Smooth muscle cell (in vitro differentiated cells): ENCODE measurements at regions not wholly inside any gene's neighbourhood (a gene's known extent, or its start where the extent isn't known, plus 50 kb on each side); places are given as distances from the start of the nearest gene placed in this dataset.
A peak's percentile ranks its signal among the peaks of the same experiment; 100 is the strongest.

ENCODE experiments used
- DNase-seq: peaks from one replicate; lab custom pipeline; 2025; ENCODE audit not compliant: unreplicated experiment; lab: John Stamatoyannopoulos, UW
- H2AFZ ChIP-seq: fragments of 200-600 bp; sonication (generic); 2 replicates; pipeline ENCODE4 v1.6.0; 2016; ENCODE audit warnings: antibody characterized with exemption, low read depth, mild to moderate bottlenecking
- H3F3A ChIP-seq: fragments of 200-600 bp; sonication (generic); 2 replicates; pipeline ENCODE4 v1.6.0; 2017; ENCODE audit warnings: antibody characterized with exemption, low read depth
- H3K27ac ChIP-seq: fragments of 200-600 bp; sonication (generic); 2 replicates; pipeline ENCODE4 v1.5.1; 2016; ENCODE audit warnings: low read depth, mild to moderate bottlenecking
- H3K27me3 ChIP-seq: fragments of 200-600 bp; sonication (generic); 2 replicates; pipeline ENCODE4 v1.6.1; 2016; ENCODE audit warnings: low read depth, mild to moderate bottlenecking
- H3K36me3 ChIP-seq: fragments of 200-600 bp; sonication (generic); 2 replicates; pipeline ENCODE4 v1.5.1; 2016; ENCODE audit warnings: low read depth
- H3K4me1 ChIP-seq: fragments of 200-600 bp; sonication (generic); 2 replicates; pipeline ENCODE4 v1.5.1; 2016; ENCODE audit warnings: low read depth
- H3K4me2 ChIP-seq: fragments of 200-600 bp; sonication (generic); 2 replicates; pipeline ENCODE4 v1.6.0; 2016; ENCODE audit warnings: mild to moderate bottlenecking
- H3K4me3 ChIP-seq: fragments of 200-600 bp; sonication (generic); 2 replicates; pipeline ENCODE4 v1.5.1; 2016; ENCODE audit warnings: mild to moderate bottlenecking
- H3K79me2 ChIP-seq: fragments of 200-600 bp; sonication (generic); 2 replicates; pipeline ENCODE4 v1.6.0; 2016; ENCODE audit warnings: low read depth, mild to moderate bottlenecking
- H3K9ac ChIP-seq: fragments of 200-600 bp; sonication (generic); 2 replicates; pipeline ENCODE4 v1.6.0; 2016; ENCODE audit warnings: low read depth
- H3K9me3 ChIP-seq: fragments of 200-600 bp; sonication (generic); replicated peaks from 2 replicates; pipeline ENCODE4 v1.5.1; 2016; ENCODE audit warnings: low read depth
- H4K20me1 ChIP-seq: fragments of 200-600 bp; sonication (generic); 2 replicates; pipeline ENCODE4 v1.6.0; 2016; ENCODE audit warnings: low read depth
- CTCF ChIP-seq: fragments of 200-600 bp; sonication (generic); IDR thresholded peaks from 2 replicates; pipeline ENCODE4 v1.5.1; 2017; ENCODE audit warnings: borderline replicate concordance, mild to moderate bottlenecking, antibody characterized with exemption; ENCODE audit not compliant: insufficient read depth, poor library complexity, severe bottlenecking
- WGBS: methylation state at CpG from one replicate; pipeline ENCODE4 v1.1.7; 2016; ENCODE audit warnings: low lambda C conversion rate; 5-methylcytosine and 5-hydroxymethylcytosine counted together

GRCh38 chrX:13203271-13203670 is 116.6 kb downstream of the ATXN3L start:
- H3K4me3 ChIP-seq: no peak overlapping the region
- DNase-seq: no peak
- 77% methylated on average over 5 of the region's 5 CpGs for WGBS

GRCh38 chrX:13201605-13202219 is 118.1 kb downstream of the ATXN3L start:
- no peaks in the 10 kb centered on the region for H3K79me2 ChIP-seq
- 90% methylated on average over 14 of the region's 14 CpGs for WGBS
- no peak for TF ChIP-seq CTCF

More at GRCh38 chrX:13203271-13203670, 116.6 kb downstream of the ATXN3L start:
- no peaks in the 10 kb centered on the region for H3K79me2 ChIP-seq
- no peak overlapping the region for H3K27ac ChIP-seq
- no peaks in the 10 kb centered on the region for H3K9me3 ChIP-seq
- H3K4me2 ChIP-seq: no peak overlapping the region
- H4K20me1 ChIP-seq: no peaks in the 10 kb centered on the region
- peak overlapping the region; percentile 9 for H2AFZ ChIP-seq
- TF ChIP-seq CTCF: no peak
- no peak overlapping the region for H3K9ac ChIP-seq
- peaks cover 16% of the 10 kb centered on the region for H3K4me1 ChIP-seq
- no peaks in the 10 kb centered on the region for H3K36me3 ChIP-seq
- no peaks in the 10 kb centered on the region for H3F3A ChIP-seq
- no peaks in the 10 kb centered on the region for H3K27me3 ChIP-seq

GRCh38 chrX:13200398-13200797 is 119.5 kb downstream of the ATXN3L start:
- Histone ChIP-seq H3K4me2 (no peak overlapping the region), H3K9me3 (no peaks in the 10 kb centered on the region), H3K79me2 (no peaks in the 10 kb centered on the region), H3K27ac (no peak overlapping the region), H3K27me3 (no peaks in the 10 kb centered on the region), H3K4me3 (no peak overlapping the region), H4K20me1 (no peaks in the 10 kb centered on the region), H3K4me1 (peaks cover 22% of the 10 kb centered on the region), H3F3A (no peaks in the 10 kb centered on the region), H3K9ac (no peak overlapping the region), H3K36me3 (no peaks in the 10 kb centered on the region), H2AFZ (no peak overlapping the region)
- WGBS: 92% methylated on average over 2 of the region's 2 CpGs
- no peak for TF ChIP-seq CTCF
- no peak for DNase-seq

More at GRCh38 chrX:13201605-13202219, 118.1 kb downstream of the ATXN3L start:
- H3K27ac ChIP-seq: no peak overlapping the region
- no peaks in the 10 kb centered on the region for H4K20me1 ChIP-seq
- peaks cover 22% of the 10 kb centered on the region for H3K4me1 ChIP-seq
- no peak for DNase-seq
- H3K4me3 ChIP-seq: no peak overlapping the region
- H2AFZ ChIP-seq: no peak overlapping the region
- no peaks in the 10 kb centered on the region for H3K36me3 ChIP-seq
- H3K9ac ChIP-seq: no peak overlapping the region
- no peaks in the 10 kb centered on the region for H3K9me3 ChIP-seq
- H3F3A ChIP-seq: no peaks in the 10 kb centered on the region
- no peak overlapping the region for H3K4me2 ChIP-seq
- H3K27me3 ChIP-seq: no peaks in the 10 kb centered on the region

GRCh38 chrX:13198762-13199064 is 121.1 kb downstream of the ATXN3L start:
- Histone ChIP-seq H3F3A (no peaks in the 10 kb centered on the region), H3K4me1 (peaks cover 22% of the 10 kb centered on the region), H3K9ac (no peak overlapping the region), H3K27ac (no peak overlapping the region), H4K20me1 (no peaks in the 10 kb centered on the region), H3K9me3 (no peaks in the 10 kb centered on the region), H3K36me3 (no peaks in the 10 kb centered on the region), H3K4me3 (no peak overlapping the region), H3K27me3 (no peaks in the 10 kb centered on the region), H3K4me2 (peak overlapping the region; percentile 53), H3K79me2 (no peaks in the 10 kb centered on the region), H2AFZ (peak overlapping the region; percentile 33)
- TF ChIP-seq CTCF: no peak
- DNase-seq: no peak
- 64% methylated on average over 3 of the region's 3 CpGs for WGBS
